Effector memory CD4-positive, alpha-beta T cell (primary cell): ENCODE measurements at regions not wholly inside any gene's neighbourhood (a gene's known extent, or its start where the extent isn't known, plus 50 kb on each side); places are given as distances from the start of the nearest gene placed in this dataset.
"Not testable (repeated sequence)": the region's sequence is repeated elsewhere in the genome, so short reads cannot be mapped to it uniquely, and the experiment has no call there.

ENCODE experiments used
- DNase-seq, 3 donors: peaks; one replicate each; pipeline ENCODE4 v3.0.0-alpha.2; 2020
- H3K27ac ChIP-seq: 2 replicates; pipeline ENCODE4 v1.7.0; 2013; ENCODE audit warnings: mild to moderate bottlenecking, low read length, moderate library complexity; ENCODE audit not compliant: insufficient read depth, poor library complexity, severe bottlenecking
- H3K27me3 ChIP-seq: replicated peaks from 2 replicates; pipeline ENCODE4 v1.7.0; 2013; ENCODE audit warnings: mild to moderate bottlenecking, low read length; ENCODE audit not compliant: insufficient read depth, control insufficient read depth, poor library complexity, severe bottlenecking
- H3K36me3 ChIP-seq: 2 replicates; pipeline ENCODE4 v1.7.0; 2013; ENCODE audit warnings: mild to moderate bottlenecking, low read length, moderate library complexity; ENCODE audit not compliant: control insufficient read depth, insufficient read depth
- H3K4me1 ChIP-seq: 2 replicates; pipeline ENCODE4 v1.7.0; 2013; ENCODE audit warnings: low read length, mild to moderate bottlenecking; ENCODE audit not compliant: control insufficient read depth, insufficient read depth, poor library complexity, severe bottlenecking
- H3K4me3 ChIP-seq: 2 replicates; pipeline ENCODE4 v1.7.0; 2013; ENCODE audit warnings: low read length, low read depth, mild to moderate bottlenecking; ENCODE audit not compliant: insufficient read depth, poor library complexity, severe bottlenecking
- H3K9me3 ChIP-seq: 2 replicates; pipeline ENCODE4 v1.7.0; 2013; ENCODE audit warnings: mild to moderate bottlenecking, low read length, moderate library complexity; ENCODE audit not compliant: control insufficient read depth

DNA sequence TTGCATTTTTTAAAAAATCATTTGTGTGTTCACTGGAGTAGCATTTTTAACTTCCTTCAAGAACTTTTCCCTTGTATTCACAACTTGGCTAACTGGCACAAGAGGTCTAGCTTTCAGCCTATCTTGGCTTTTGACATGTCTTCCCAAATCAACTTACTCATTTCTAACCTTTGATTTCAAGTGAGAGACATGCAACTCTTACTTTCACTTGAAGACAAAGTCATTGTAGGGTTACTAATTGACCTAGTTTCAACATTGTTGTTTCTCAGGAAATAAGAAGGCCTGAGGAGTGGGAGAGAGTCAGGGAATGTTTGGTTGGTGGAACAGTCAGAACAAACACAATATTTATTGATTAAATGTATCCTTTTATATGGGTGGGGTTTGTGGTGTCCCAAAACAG, 95.0 kb upstream of the C9orf72 start:
- H3K4me1 ChIP-seq = no peaks in the 10 kb centered on the region
- DNase-seq = no peak
- no peaks in the 10 kb centered on the region for H3K9me3 ChIP-seq
- H3K27ac ChIP-seq = no peak overlapping the region
- H3K4me3 ChIP-seq = no peak overlapping the region
- H3K27me3 ChIP-seq = peaks cover 4% of the 10 kb centered on the region
- no peaks in the 10 kb centered on the region for H3K36me3 ChIP-seq

DNA sequence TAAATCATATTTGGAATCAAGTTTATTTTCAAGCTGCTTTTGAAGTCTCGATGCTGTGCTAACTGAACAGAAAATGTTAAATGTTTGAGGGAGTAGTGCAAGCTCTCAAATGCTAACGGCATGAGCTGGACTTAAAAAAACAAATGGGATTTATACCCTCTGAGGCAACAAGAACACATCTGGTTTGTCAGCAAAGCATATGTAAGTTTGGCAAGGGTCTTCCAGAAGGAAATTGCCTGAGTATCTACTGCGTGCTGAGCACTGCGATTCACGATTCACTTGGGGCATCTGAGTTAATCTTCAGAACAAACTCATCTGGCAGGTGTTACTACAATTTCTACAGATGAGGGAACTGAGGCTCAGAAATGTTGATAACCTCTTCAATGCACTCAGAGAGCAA, 98.4 kb upstream of the C9orf72 start:
- no peak for DNase-seq
- H3K9me3 ChIP-seq = no peaks in the 10 kb centered on the region
- H3K27ac ChIP-seq = no peak overlapping the region
- H3K36me3 ChIP-seq = no peaks in the 10 kb centered on the region
- no peak overlapping the region for H3K4me3 ChIP-seq
- H3K4me1 ChIP-seq = no peaks in the 10 kb centered on the region
- H3K27me3 ChIP-seq = no peaks in the 10 kb centered on the region

- H3K9me3 ChIP-seq = no peaks in the 10 kb centered on the region
- no peaks in the 10 kb centered on the region for H3K36me3 ChIP-seq
- no peak for DNase-seq
- H3K27ac ChIP-seq = no peak overlapping the region
- H3K4me3 ChIP-seq = no peak overlapping the region
- H3K27me3 ChIP-seq = no peaks in the 10 kb centered on the region
- no peaks in the 10 kb centered on the region for H3K4me1 ChIP-seq
These were observed 99.4 kb upstream of the C9orf72 start for GRCh38 chr9:27672718-27673117.

DNA sequence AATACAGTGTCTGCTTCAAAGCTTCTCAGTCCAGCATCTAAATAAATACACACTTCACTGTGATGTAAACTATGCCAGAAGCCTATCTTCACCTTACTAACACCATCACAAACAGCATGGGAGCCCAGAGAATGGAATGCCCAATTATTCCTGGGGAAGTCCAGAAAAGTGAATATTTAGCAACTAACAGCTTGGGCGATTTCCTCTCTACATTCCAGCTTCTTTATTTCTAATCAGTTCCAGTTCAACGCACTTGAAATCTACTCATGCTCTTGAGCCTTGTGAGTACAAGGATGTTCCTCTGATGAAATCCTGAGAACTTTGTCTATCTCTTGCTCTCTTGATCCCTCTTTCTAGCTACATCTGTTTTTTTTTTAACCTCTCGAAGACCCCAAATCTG, 100.4 kb upstream of the C9orf72 start:
- Histone ChIP-seq H3K4me1 (no peaks in the 10 kb centered on the region), H3K4me3 (no peak overlapping the region), H3K9me3 (no peaks in the 10 kb centered on the region), H3K27me3 (no peaks in the 10 kb centered on the region), H3K36me3 (no peaks in the 10 kb centered on the region), H3K27ac (no peak overlapping the region)
- DNase-seq = no peak

DNA sequence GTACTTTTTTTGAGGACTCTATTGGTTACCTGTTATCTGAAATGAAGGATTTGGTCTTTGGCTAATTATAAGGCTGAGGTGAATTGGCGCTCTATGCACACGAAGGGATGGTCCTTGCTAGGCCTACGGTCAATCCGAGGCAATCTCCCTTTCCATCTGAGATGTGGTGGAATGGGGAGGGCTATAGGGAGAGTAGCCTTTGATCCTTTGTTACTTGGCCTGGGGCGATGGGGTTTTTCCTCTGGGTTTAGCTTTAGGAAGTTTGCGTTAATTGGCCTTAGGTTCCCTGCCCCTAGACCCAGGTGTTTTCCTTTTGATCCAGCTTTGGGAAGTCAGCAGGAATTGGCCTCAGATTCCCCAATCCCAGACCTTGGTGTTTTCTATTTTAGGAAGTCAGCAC, 102.1 kb upstream of the C9orf72 start:
- no peaks in the 10 kb centered on the region for H3K4me1 ChIP-seq
- no peaks in the 10 kb centered on the region for H3K36me3 ChIP-seq
- H3K27ac ChIP-seq = no peak overlapping the region
- no peaks in the 10 kb centered on the region for H3K9me3 ChIP-seq
- no peak overlapping the region for H3K4me3 ChIP-seq
- H3K27me3 ChIP-seq = no peaks in the 10 kb centered on the region
- no peak for DNase-seq

- Histone ChIP-seq H3K27me3 (no peaks in the 10 kb centered on the region), H3K36me3 (no peaks in the 10 kb centered on the region), H3K4me3 (no peak overlapping the region), H3K4me1 (no peaks in the 10 kb centered on the region), H3K9me3 (no peaks in the 10 kb centered on the region), H3K27ac (no peak overlapping the region)
- no peak for DNase-seq
These were observed 103.5 kb upstream of the C9orf72 start for GRCh38 chr9:27676827-27677226.

GRCh38 chr9:27679338-27679737, 106.1 kb upstream of the C9orf72 start:
- no peak for DNase-seq
- H3K36me3 ChIP-seq = no peaks in the 10 kb centered on the region
- no peaks in the 10 kb centered on the region for H3K9me3 ChIP-seq
- H3K4me1 ChIP-seq = no peaks in the 10 kb centered on the region
- no peak overlapping the region for H3K27ac ChIP-seq
- H3K4me3 ChIP-seq = no peak overlapping the region
- H3K27me3 ChIP-seq = no peaks in the 10 kb centered on the region

GRCh38 chr9:27683181-27683580, 109.9 kb upstream of the C9orf72 start:
- Histone ChIP-seq H3K27me3 (no peaks in the 10 kb centered on the region), H3K27ac (no peak overlapping the region), H3K9me3 (no peaks in the 10 kb centered on the region), H3K4me1 (no peaks in the 10 kb centered on the region), H3K36me3 (no peaks in the 10 kb centered on the region), H3K4me3 (no peak overlapping the region)
- DNase-seq = no peak

DNA sequence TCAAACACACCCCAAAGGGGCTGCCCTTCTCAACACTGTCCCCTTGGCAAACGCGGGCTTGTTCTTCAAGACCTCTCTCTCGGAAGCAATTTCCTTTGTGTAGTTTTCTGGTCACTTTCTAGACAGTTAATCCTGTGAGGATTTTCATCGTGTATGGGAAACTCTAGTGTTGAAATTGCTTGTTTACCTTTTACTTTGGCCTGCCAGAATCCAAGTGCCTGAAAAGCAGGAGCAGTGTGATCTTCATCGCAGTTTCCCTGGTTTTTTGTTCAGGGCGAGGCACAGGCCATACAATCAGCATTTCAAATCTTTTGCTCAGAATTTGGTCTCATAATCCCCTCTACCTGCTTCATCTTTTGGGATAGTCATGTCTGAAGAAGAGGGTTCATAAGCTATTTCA, 115.7 kb upstream of the C9orf72 start:
- DNase-seq = no peak
- Histone ChIP-seq H3K4me3 (no peak overlapping the region), H3K36me3 (no peaks in the 10 kb centered on the region), H3K27me3 (no peaks in the 10 kb centered on the region), H3K9me3 (no peaks in the 10 kb centered on the region), H3K27ac (no peak overlapping the region), H3K4me1 (no peaks in the 10 kb centered on the region)

DNA sequence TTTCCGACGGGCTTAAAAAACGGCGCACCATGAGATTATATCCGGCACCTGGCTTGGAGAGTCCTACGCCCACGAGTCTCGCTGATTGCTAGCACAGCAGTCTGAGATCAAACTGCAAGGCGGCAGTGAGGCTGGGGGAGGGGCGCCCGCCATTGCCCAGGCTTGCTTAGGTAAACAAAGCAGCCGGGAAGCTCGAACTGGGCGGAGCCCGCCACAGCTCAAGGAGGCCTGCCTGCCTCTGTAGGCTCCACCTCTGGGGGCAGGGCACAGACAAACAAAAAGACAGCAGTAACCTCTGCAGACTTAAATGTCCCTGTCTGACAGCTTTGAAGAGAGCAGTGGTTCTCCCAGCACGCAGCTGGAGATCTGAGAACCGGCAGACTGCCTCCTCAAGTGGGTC, 117.5 kb upstream of the C9orf72 start:
- not testable (repeated sequence) for H3K9me3 ChIP-seq, H3K27me3 ChIP-seq, H3K4me1 ChIP-seq, H3K27ac ChIP-seq, H3K36me3 ChIP-seq, H3K4me3 ChIP-seq
- peak in 1 of 3 donors; percentile 3 for DNase-seq

DNA sequence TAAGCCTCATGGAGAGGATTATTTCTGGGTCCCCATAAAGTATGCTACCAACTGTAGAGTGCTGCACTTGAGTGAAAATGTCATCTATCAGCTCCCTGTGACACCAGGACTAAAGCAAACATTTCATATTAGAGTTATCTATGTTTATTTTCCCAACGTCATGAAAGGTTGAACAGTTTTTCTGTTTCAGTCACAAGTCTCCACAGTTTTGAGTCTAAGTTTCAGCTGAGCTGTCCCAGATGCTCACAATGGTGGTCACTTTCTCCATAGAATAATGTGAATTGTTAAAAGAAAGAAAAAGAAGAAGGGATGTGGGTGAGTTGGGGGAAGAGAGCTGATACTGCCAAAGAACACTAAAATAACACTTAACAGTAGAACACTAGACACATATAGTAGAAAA, 126.3 kb upstream of the C9orf72 start:
- Histone ChIP-seq H3K27ac (no peak overlapping the region), H3K4me3 (no peak overlapping the region), H3K27me3 (no peaks in the 10 kb centered on the region), H3K4me1 (no peaks in the 10 kb centered on the region), H3K9me3 (no peaks in the 10 kb centered on the region), H3K36me3 (no peaks in the 10 kb centered on the region)
- no peak for DNase-seq
